ENCODE measurements at regions not wholly inside any gene's neighbourhood (a gene's known extent, or its start where the extent isn't known, plus 50 kb on each side); places are given as distances from the start of the nearest gene placed in this dataset.

DNA sequence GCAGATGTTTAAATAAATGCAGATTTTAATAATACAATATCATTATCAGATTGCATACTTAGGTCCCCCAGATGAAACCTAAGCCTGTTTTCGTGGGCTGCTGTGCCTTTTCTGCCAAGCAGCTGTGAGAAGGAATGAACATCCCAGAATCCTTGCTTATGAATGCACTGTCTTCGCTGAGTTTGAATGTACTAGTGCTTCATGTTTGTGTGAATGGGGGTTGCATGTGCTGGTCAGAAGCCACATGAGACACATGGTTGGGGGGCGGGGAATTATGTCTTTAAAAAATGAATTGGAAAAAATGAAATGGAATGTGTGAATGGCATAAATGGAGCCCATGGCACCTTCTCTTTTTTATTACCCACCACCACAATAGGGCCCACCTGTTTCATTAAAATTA, 125.4 kb upstream of the HSD17B12 start:
- TF ChIP-seq, protein P1, sequence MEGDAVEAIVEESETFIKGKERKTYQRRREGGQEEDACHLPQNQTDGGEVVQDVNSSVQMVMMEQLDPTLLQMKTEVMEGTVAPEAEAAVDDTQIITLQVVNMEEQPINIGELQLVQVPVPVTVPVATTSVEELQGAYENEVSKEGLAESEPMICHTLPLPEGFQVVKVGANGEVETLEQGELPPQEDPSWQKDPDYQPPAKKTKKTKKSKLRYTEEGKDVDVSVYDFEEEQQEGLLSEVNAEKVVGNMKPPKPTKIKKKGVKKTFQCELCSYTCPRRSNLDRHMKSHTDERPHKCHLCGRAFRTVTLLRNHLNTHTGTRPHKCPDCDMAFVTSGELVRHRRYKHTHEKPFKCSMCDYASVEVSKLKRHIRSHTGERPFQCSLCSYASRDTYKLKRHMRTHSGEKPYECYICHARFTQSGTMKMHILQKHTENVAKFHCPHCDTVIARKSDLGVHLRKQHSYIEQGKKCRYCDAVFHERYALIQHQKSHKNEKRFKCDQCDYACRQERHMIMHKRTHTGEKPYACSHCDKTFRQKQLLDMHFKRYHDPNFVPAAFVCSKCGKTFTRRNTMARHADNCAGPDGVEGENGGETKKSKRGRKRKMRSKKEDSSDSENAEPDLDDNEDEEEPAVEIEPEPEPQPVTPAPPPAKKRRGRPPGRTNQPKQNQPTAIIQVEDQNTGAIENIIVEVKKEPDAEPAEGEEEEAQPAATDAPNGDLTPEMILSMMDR (IDR thresholded peaks at IDR 0.05; ENCODE audit: poor library complexity, severe bottlenecking), result no peak
- no peak for TF ChIP-seq EP300 (conservative IDR thresholded peaks at IDR 0.05; ENCODE audit: poor library complexity, severe bottlenecking)
- no peak for TF ChIP-seq MXI1 (conservative IDR thresholded peaks at IDR 0.05; ENCODE audit: poor library complexity, severe bottlenecking)
- TF ChIP-seq EZH2 (IDR thresholded peaks at IDR 0.05; ENCODE audit: borderline replicate concordance, insufficient read depth, low read length, poor library complexity, severe bottlenecking), result no peak
- no peak for TF ChIP-seq SMC3 (conservative IDR thresholded peaks at IDR 0.05; ENCODE audit: poor library complexity)
- TF ChIP-seq POLR2AphosphoS5 (IDR thresholded peaks at IDR 0.05), result no peak
- no peak for TF ChIP-seq TAF1 (IDR thresholded peaks at IDR 0.05; ENCODE audit: low read depth)
- TF ChIP-seq, protein P2, sequence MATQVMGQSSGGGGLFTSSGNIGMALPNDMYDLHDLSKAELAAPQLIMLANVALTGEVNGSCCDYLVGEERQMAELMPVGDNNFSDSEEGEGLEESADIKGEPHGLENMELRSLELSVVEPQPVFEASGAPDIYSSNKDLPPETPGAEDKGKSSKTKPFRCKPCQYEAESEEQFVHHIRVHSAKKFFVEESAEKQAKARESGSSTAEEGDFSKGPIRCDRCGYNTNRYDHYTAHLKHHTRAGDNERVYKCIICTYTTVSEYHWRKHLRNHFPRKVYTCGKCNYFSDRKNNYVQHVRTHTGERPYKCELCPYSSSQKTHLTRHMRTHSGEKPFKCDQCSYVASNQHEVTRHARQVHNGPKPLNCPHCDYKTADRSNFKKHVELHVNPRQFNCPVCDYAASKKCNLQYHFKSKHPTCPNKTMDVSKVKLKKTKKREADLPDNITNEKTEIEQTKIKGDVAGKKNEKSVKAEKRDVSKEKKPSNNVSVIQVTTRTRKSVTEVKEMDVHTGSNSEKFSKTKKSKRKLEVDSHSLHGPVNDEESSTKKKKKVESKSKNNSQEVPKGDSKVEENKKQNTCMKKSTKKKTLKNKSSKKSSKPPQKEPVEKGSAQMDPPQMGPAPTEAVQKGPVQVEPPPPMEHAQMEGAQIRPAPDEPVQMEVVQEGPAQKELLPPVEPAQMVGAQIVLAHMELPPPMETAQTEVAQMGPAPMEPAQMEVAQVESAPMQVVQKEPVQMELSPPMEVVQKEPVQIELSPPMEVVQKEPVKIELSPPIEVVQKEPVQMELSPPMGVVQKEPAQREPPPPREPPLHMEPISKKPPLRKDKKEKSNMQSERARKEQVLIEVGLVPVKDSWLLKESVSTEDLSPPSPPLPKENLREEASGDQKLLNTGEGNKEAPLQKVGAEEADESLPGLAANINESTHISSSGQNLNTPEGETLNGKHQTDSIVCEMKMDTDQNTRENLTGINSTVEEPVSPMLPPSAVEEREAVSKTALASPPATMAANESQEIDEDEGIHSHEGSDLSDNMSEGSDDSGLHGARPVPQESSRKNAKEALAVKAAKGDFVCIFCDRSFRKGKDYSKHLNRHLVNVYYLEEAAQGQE (IDR thresholded peaks at IDR 0.05; ENCODE audit: borderline replicate concordance), result no peak
